MM.1S (cell line): ENCODE measurements at regions not wholly inside any gene's neighbourhood (a gene's known extent, or its start where the extent isn't known, plus 50 kb on each side); places are given as distances from the start of the nearest gene placed in this dataset.

Source experiments
- CTCF ChIP-seq: fragments of 300-600 bp; sonication (generic); IDR thresholded peaks from 2 replicates; pipeline ENCODE4 v1.5.1; 2016; ENCODE audit warnings: antibody characterized with exemption, low read length, mixed read lengths
- EZH2 ChIP-seq: fragments of 300-600 bp; sonication (generic); optimal IDR thresholded peaks from 2 replicates; pipeline ENCODE3; 2017; ENCODE audit warnings: low read depth, mild to moderate bottlenecking, antibody characterized with exemption, low read length, mixed read lengths
- EZH2phosphoT487 ChIP-seq: fragments of 300-600 bp; sonication (generic); IDR thresholded peaks from 2 replicates; pipeline ENCODE4 v1.6.1; 2018; ENCODE audit warnings: antibody characterized with exemption, low read length

DNA sequence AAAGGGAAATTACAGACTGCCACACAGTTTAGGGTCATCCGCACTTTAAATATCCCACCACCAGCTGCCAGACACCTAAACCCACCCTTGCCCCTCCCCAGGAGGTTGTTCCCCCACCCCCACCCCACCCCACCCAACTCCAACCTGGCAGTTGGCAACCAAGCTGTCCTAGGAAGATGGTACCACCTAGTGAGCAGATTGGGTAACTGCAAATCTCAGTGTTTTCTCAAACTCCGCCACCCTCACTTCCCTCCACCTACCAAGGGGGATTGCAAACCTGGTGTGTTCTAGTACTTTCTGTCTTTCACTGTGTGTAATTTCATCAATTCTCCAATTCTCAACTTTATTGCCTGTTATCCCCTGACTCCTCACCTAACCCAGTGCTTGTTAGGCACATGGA is 323.8 kb upstream of the IRX2 start:
- TF ChIP-seq CTCF: peak; percentile 8; the same call in 1 of the 2 replicates
- TF ChIP-seq EZH2phosphoT487: no peak
- no peak for TF ChIP-seq EZH2
